Astrocyte of the hippocampus (primary cell): ENCODE measurements at regions not wholly inside any gene's neighbourhood (a gene's known extent, or its start where the extent isn't known, plus 50 kb on each side); places are given as distances from the start of the nearest gene placed in this dataset.
"Not testable (repeated sequence)": the region's sequence is repeated elsewhere in the genome, so short reads cannot be mapped to it uniquely, and the experiment has no call there.

Source experiments
- DNase-seq: peaks from one replicate; pipeline ENCODE4 v3.0.0; 2011; ENCODE audit warnings: low read depth, low spot score

- DNase-seq = no peak
These were observed 818.2 kb downstream of the SATB2 start for GRCh38 chr2:198639580-198639979.

DNA sequence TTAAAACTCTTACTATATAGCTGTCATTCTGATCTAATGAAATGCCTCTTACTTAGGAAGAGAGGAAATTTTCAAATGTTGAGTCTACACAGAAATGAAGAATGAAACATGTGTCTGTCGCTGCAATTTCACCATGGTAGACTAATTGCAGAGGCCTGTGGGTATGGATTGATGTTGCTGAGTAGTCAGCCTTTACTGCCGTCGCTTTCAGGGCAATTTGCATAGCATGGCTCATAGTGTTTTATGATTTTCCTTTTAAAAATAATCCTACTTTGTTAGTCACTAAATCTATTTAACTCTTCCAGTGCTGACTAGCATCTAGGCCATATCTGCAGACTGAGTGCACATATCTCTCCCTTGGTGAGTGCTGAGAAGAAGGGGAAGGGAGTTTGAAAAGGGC, 819.2 kb downstream of the SATB2 start:
- no peak for DNase-seq

DNA sequence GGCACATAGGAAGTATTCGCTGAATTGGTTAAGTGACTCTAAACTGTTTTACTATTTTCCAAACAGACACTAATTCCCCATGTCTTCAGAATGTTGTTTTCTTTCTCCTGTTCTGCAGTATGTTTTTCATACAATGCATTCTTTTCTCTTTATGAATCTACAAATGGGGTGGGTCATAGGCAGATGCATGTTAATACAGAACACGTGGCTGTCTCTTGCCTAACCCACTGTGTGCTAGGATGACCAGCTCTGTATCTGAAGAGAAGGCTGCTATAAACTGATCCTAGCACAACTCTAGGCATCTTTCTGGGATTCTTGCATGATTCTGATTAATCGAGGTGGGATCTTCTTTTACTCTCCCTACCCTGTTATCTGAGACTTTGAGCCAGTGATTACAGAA, 826.0 kb downstream of the PLCL1 start:
- no peak for DNase-seq

GRCh38 chr2:198628596-198628995, 824.2 kb downstream of the PLCL1 start:
- DNase-seq = no peak

DNA sequence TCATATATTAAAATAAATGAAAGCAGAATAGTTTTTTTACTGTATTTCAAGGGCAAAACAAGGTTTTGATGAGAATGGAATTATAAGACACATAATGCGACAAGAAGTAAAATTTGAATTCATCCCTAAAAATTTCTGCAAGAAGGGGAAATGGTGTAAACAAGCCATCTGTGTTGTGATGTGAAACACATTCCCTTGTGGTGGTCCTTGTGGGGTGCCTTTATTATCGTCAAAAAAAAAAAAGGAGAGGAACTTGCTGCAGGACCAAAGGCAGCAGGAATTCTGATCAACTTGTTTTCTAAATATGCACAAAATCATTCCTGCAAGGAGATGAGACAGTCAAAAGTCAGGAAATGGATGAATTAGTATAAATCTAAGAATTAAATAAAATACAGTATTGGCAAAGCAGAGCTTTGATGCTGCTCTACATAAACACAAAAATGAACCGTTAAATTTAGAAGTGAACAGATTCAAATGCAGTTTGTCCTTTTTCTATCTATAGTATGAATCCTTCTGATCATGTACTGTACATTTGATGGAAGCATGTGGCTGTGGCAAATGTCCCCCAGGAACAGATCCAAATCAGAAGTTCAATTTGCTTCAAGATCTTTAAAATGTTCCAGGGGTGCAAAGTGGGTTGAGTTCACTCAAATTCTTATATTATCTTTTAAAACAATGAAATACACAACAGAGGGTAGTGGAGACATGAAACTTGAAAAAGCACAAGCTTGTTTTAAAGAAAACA, 818.8 kb downstream of the PLCL1 start:
- no peak for DNase-seq

GRCh38 chr2:198615972-198616371, 811.6 kb downstream of the PLCL1 start:
- DNase-seq = peak; percentile 34

- DNase-seq = no peak
These were observed 806.8 kb downstream of the PLCL1 start for GRCh38 chr2:198611201-198611600.

GRCh38 chr2:198604599-198604998, 800.2 kb downstream of the PLCL1 start:
- no peak for DNase-seq

GRCh38 chr2:198602986-198603385, 798.6 kb downstream of the PLCL1 start:
- DNase-seq = not testable (repeated sequence)

- DNase-seq = no peak
These were observed 793.3 kb downstream of the PLCL1 start for GRCh38 chr2:198597648-198598047.

GRCh38 chr2:198596985-198597384, 792.6 kb downstream of the PLCL1 start:
- no peak for DNase-seq

DNA sequence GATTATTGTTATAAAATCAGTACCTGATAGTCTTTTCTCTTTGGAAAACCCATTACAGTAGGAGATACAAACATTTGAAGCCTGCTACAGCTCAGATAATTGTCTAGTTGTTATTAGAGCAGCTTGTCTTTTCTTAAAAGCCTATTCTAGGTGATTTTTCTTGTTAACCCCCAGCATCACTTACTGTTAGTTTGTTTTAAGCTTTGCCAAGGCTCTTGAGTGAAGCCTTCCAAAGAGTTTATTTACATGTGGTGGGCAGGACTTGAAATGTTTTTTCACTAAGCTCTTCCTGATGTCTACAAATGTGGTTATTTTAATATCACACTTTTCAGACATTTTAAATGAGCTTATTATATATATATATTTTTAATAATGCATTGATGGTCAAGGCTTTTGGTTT, 791.3 kb downstream of the PLCL1 start:
- DNase-seq = no peak

- no peak for DNase-seq
These were observed 787.2 kb downstream of the PLCL1 start for GRCh38 chr2:198591586-198591985.

- DNase-seq = no peak
These were observed 783.3 kb downstream of the PLCL1 start for GRCh38 chr2:198587741-198588140.

DNA sequence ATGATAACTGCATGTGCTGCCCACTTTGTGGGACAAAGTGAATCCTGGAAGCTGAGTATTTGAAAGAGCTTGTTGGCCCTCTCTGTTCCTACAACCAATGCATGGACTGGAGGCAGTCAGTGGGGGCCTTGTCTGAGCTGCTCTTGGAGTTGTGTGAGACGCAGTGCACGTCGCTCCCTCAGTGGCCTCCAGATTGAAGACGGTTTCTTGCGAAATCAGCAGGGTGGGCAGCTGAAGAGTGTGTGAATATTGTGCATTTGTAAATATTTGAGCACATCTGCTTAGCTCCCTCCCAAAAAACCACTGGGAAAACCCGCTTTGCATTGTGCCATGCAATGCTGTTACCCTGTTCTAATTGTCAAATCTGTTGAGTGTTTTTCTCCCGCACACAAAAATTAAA, 782.8 kb downstream of the PLCL1 start:
- DNase-seq = no peak

GRCh38 chr2:198571393-198571792, 767.0 kb downstream of the PLCL1 start:
- DNase-seq = no peak

DNA sequence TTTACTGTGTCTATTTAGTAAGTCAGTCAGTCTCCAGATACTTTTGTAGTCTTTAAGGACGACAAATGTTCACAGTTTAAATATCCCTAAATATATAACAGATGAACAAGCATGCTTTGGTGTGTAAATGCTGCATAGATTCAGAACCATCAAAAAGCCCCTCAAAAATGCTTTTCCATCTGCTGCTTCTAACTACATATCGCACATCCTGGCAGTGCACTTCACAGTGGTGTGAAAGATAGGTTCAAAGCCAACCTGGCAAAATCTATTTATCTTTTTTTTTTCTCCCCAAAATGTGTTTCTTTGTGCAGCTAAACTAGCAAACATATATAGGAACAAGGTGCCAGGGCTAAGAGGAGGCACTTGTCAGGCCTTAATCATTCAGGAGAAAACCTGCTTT, 753.8 kb downstream of the PLCL1 start:
- DNase-seq = no peak

- no peak for DNase-seq
These were observed 741.7 kb downstream of the PLCL1 start for GRCh38 chr2:198546122-198546521.

GRCh38 chr2:198545411-198545810, 741.0 kb downstream of the PLCL1 start:
- no peak for DNase-seq

- no peak for DNase-seq
These were observed 740.1 kb downstream of the PLCL1 start for GRCh38 chr2:198544461-198544860.

DNA sequence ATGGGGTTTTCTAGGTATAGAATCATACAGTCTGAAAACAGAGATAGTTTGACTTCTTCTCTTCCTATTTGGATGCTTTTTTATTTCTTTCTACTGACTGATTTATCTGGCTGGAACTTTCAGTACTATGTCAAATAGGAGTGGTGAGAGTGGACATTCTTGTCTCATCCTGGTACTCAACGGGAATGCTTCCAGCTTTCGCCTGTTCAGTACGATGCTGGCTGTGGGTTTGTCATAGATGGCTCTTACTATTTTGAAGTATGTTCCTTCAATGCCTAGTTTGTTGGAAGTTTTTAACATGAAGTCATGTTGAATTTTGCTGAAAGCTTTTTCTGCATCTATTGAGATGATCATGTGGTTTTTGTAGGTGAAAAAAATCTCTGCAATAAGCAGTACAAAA, 730.4 kb downstream of the PLCL1 start:
- DNase-seq = no peak

- DNase-seq = no peak
These were observed 721.0 kb downstream of the PLCL1 start for GRCh38 chr2:198525211-198525969.

- DNase-seq = no peak
These were observed 719.3 kb downstream of the PLCL1 start for GRCh38 chr2:198523710-198524109.
